ENCODE measurements at regions not wholly inside any gene's neighbourhood (a gene's known extent, or its start where the extent isn't known, plus 50 kb on each side); places are given as distances from the start of the nearest gene placed in this dataset.

GRCh38 chr11:8321876-8322275 lies 58.2 kb upstream of the LMO1 start:
- H3K9me3 Mint-ChIP-seq (ENCODE audit: insufficient read depth) = no peaks in the 10 kb centered on the region
- Histone ChIP-seq H3K9me3 (ENCODE audit: control extremely low read depth in 1 of 3, control insufficient read depth in 2 of 3, insufficient read depth in 1 of 3, low read length in 2 of 3) (no peaks in the 10 kb centered on the region), H3K4me2 (replicated peaks; ENCODE audit: low read depth, low read length, poor library complexity, severe bottlenecking) (no peak overlapping the region), H4K20me1 (ENCODE audit: control insufficient read depth, insufficient read depth, low read length, poor library complexity, severe bottlenecking) (no peaks in the 10 kb centered on the region), H3K27ac (ENCODE audit: low read length in 2 of 2) (no peak overlapping the region), H3K27me3 (replicated peaks in 1 of 4; ENCODE audit: control extremely low read depth in 1 of 4, control insufficient read depth in 3 of 4, insufficient read depth in 4 of 4, low read length in 3 of 4) (no peaks in the 10 kb centered on the region), H3K36me3 (replicated peaks in 1 of 2; ENCODE audit: control extremely low read depth in 1 of 2, control insufficient read depth in 1 of 2, extremely low read depth in 1 of 2, insufficient read depth in 2 of 2, low read length in 1 of 2) (no peaks in the 10 kb centered on the region), H3K4me3 (ENCODE audit: control extremely low read depth in 1 of 5, extremely low read depth in 1 of 5, insufficient read depth in 1 of 5, low read depth in 2 of 5, low read length in 4 of 5) (no peak overlapping the region), H3K79me2 (ENCODE audit: control insufficient read depth, insufficient read depth, low read length) (no peaks in the 10 kb centered on the region), H2AFZ (ENCODE audit: insufficient read depth, low read depth, low read length, poor library complexity, severe bottlenecking) (no peak overlapping the region), H3K9ac (ENCODE audit: low read length) (no peak overlapping the region), H3K4me1 (ENCODE audit: control insufficient read depth in 2 of 2, insufficient read depth in 2 of 2, low read length in 2 of 2) (no peaks in the 10 kb centered on the region)
- H3K27me3 Mint-ChIP-seq = peaks cover 27% of the 10 kb centered on the region
- no peak overlapping the region for H3K4me3 Mint-ChIP-seq
- no peak overlapping the region for H3K27ac Mint-ChIP-seq
- ChIA-PET POLR2A (no interaction called here), CTCF (no interaction called here)
- no peaks in the 10 kb centered on the region for H3K4me1 Mint-ChIP-seq
- intact Hi-C loops (cut with micrococcal nuclease) = no loop called here
- DNase-seq (no peak), ATAC-seq (ENCODE audit: low read depth) (no peak)
- 95% methylated on average over 6 of the region's 10 CpGs for WGBS (ENCODE audit: insufficient coverage)
- TF ChIP-seq CTCF (IDR thresholded peaks at IDR 0.05) (no peak), EZH2 (IDR thresholded peaks at IDR 0.05; ENCODE audit: borderline replicate concordance, insufficient read depth, low read depth, low read length, poor library complexity, severe bottlenecking) (no peak)

- CTCF ChIA-PET = interaction anchor here (0.7 kb wide), 1 partner anchor 136 kb away, joined by 3 read pairs; no protein-coding TSS in a partner anchor
- ATAC-seq (ENCODE audit: low read depth) = no peak
These were observed 56.4 kb upstream of the LMO1 start for GRCh38 chr11:8320076-8320475.

More at GRCh38 chr11:8320076-8320475, 56.4 kb upstream of the LMO1 start:
- Histone ChIP-seq H3K27ac (ENCODE audit: low read length in 2 of 2) (no peak overlapping the region), H3K27me3 (replicated peaks in 1 of 4; ENCODE audit: control extremely low read depth in 1 of 4, control insufficient read depth in 3 of 4, insufficient read depth in 4 of 4, low read length in 3 of 4) (no peaks in the 10 kb centered on the region), H2AFZ (ENCODE audit: insufficient read depth, low read depth, low read length, poor library complexity, severe bottlenecking) (no peak overlapping the region), H3K9me3 (ENCODE audit: control extremely low read depth in 1 of 3, control insufficient read depth in 2 of 3, insufficient read depth in 1 of 3, low read length in 2 of 3) (no peaks in the 10 kb centered on the region), H3K36me3 (replicated peaks in 1 of 2; ENCODE audit: control extremely low read depth in 1 of 2, control insufficient read depth in 1 of 2, extremely low read depth in 1 of 2, insufficient read depth in 2 of 2, low read length in 1 of 2) (no peaks in the 10 kb centered on the region), H3K4me2 (replicated peaks; ENCODE audit: low read depth, low read length, poor library complexity, severe bottlenecking) (no peak overlapping the region), H4K20me1 (ENCODE audit: control insufficient read depth, insufficient read depth, low read length, poor library complexity, severe bottlenecking) (no peaks in the 10 kb centered on the region), H3K4me3 (ENCODE audit: control extremely low read depth in 1 of 5, extremely low read depth in 1 of 5, insufficient read depth in 1 of 5, low read depth in 2 of 5, low read length in 4 of 5) (no peak overlapping the region), H3K4me1 (ENCODE audit: control insufficient read depth in 2 of 2, insufficient read depth in 2 of 2, low read length in 2 of 2) (no peaks in the 10 kb centered on the region), H3K9ac (ENCODE audit: low read length) (no peak overlapping the region), H3K79me2 (ENCODE audit: control insufficient read depth, insufficient read depth, low read length) (no peaks in the 10 kb centered on the region)
- H3K9me3 Mint-ChIP-seq (ENCODE audit: insufficient read depth) = no peaks in the 10 kb centered on the region
- POLR2A ChIA-PET = no interaction called here
- no peak overlapping the region for H3K27ac Mint-ChIP-seq
- no peaks in the 10 kb centered on the region for H3K4me1 Mint-ChIP-seq
- WGBS (ENCODE audit: insufficient coverage) = 67% methylated on average over 5 of the region's 5 CpGs
- TF ChIP-seq CTCF (IDR thresholded peaks at IDR 0.05) (no peak), EZH2 (IDR thresholded peaks at IDR 0.05; ENCODE audit: borderline replicate concordance, insufficient read depth, low read depth, low read length, poor library complexity, severe bottlenecking) (no peak)
- peaks cover 27% of the 10 kb centered on the region for H3K27me3 Mint-ChIP-seq
- no peak for DNase-seq
- H3K4me3 Mint-ChIP-seq = no peak overlapping the region
- intact Hi-C loops (cut with micrococcal nuclease) = no loop called here

Measured in B cell (primary cell).